B cell (primary cell): ENCODE measurements at regions not wholly inside any gene's neighbourhood (a gene's known extent, or its start where the extent isn't known, plus 50 kb on each side); places are given as distances from the start of the nearest gene placed in this dataset.

Source experiments
- CTCF ChIP-seq: fragments of 200-600 bp; IDR thresholded peaks from one replicate; pipeline ENCODE4 v1.8.0; 2022; ENCODE audit warnings: antibody characterized with exemption, mild to moderate bottlenecking
- EZH2 ChIP-seq: IDR thresholded peaks from 2 replicates; pipeline ENCODE4 v1.6.1; 2012; ENCODE audit warnings: borderline replicate concordance, low read depth, mild to moderate bottlenecking, moderate library complexity, low read length; ENCODE audit not compliant: insufficient read depth, poor library complexity, severe bottlenecking

GRCh38 chr12:89875225-89875624, 166.6 kb upstream of the ATP2B1 start:
- TF ChIP-seq CTCF (no peak), EZH2 (no peak)
